ENCODE measurements at regions not wholly inside any gene's neighbourhood (a gene's known extent, or its start where the extent isn't known, plus 50 kb on each side); places are given as distances from the start of the nearest gene placed in this dataset.

GRCh38 chr1:22296701-22297591 lies 154.0 kb upstream of the WNT4 start:
- intact Hi-C loops (cut with micrococcal nuclease): no loop called here
- ATAC-seq (ENCODE audit: low read depth) (no peak), DNase-seq (no peak)
- H3K9me3 Mint-ChIP-seq (ENCODE audit: insufficient read depth): peaks cover 6% of the 10 kb centered on the region
- Histone ChIP-seq H3K4me3 (ENCODE audit: control extremely low read depth in 1 of 5, extremely low read depth in 1 of 5, insufficient read depth in 1 of 5, low read depth in 2 of 5, low read length in 4 of 5) (no peak overlapping the region), H4K20me1 (ENCODE audit: control insufficient read depth, insufficient read depth, low read length, poor library complexity, severe bottlenecking) (no peaks in the 10 kb centered on the region), H3K27ac (ENCODE audit: low read length in 2 of 2) (no peak overlapping the region), H3K9me3 (ENCODE audit: control extremely low read depth in 1 of 3, control insufficient read depth in 2 of 3, insufficient read depth in 1 of 3, low read length in 2 of 3) (peaks cover 0 to 18% (median 2%) of the 10 kb centered on the region in 3 donors), H3K4me2 (replicated peaks; ENCODE audit: low read depth, low read length, poor library complexity, severe bottlenecking) (no peak overlapping the region), H3K4me1 (ENCODE audit: control insufficient read depth in 2 of 2, insufficient read depth in 2 of 2, low read length in 2 of 2) (no peaks in the 10 kb centered on the region), H3K9ac (ENCODE audit: low read length) (no peak overlapping the region), H2AFZ (ENCODE audit: insufficient read depth, low read depth, low read length, poor library complexity, severe bottlenecking) (no peak overlapping the region), H3K79me2 (ENCODE audit: control insufficient read depth, insufficient read depth, low read length) (no peaks in the 10 kb centered on the region), H3K36me3 (replicated peaks in 1 of 2; ENCODE audit: control extremely low read depth in 1 of 2, control insufficient read depth in 1 of 2, extremely low read depth in 1 of 2, insufficient read depth in 2 of 2, low read length in 1 of 2) (no peaks in the 10 kb centered on the region), H3K27me3 (replicated peaks in 1 of 4; ENCODE audit: control extremely low read depth in 1 of 4, control insufficient read depth in 3 of 4, insufficient read depth in 4 of 4, low read length in 3 of 4) (peaks cover 0 to 25% (median 12%) of the 10 kb centered on the region in 4 experiments)
- TF ChIP-seq EZH2 (IDR thresholded peaks at IDR 0.05; ENCODE audit: borderline replicate concordance, insufficient read depth, low read depth, low read length, poor library complexity, severe bottlenecking): no peak
- no peak for TF ChIP-seq CTCF (IDR thresholded peaks at IDR 0.05)
- H3K4me3 Mint-ChIP-seq: no peak overlapping the region
- POLR2A ChIA-PET: no interaction called here
- no peaks in the 10 kb centered on the region for H3K4me1 Mint-ChIP-seq
- WGBS (ENCODE audit: insufficient coverage): 46% methylated on average over 7 of the region's 14 CpGs
- no peak overlapping the region for H3K27ac Mint-ChIP-seq
- CTCF ChIA-PET: no interaction called here
- peaks cover 50% of the 10 kb centered on the region for H3K27me3 Mint-ChIP-seq

DNA sequence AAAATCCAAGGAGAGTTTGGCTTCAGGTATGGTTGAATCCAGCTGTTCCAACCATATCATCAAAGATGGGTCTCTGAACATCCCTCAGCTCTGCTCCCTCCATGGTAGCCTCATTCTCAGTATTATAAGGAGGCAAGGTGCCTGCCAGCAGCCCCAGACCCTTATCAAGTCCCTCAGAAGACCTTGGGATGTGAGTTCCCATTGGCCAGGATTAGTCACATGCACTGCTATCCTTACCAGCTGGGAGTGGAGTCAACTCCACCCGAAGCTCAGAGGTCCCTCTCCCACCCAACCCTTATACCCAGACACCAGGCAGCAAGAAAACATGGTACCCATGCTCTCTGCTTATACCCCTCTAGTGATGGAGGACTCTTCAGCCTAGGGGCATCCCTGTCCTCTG lies 153.7 kb upstream of the ZBTB40 start:
- Mint-ChIP-seq H3K4me1 (no peaks in the 10 kb centered on the region), H3K9me3 (ENCODE audit: insufficient read depth) (peaks cover 8% of the 10 kb centered on the region), H3K4me3 (no peak overlapping the region), H3K27ac (no peak overlapping the region), H3K27me3 (peaks cover 46% of the 10 kb centered on the region)
- Histone ChIP-seq H2AFZ (ENCODE audit: insufficient read depth, low read depth, low read length, poor library complexity, severe bottlenecking) (no peak overlapping the region), H3K4me2 (replicated peaks; ENCODE audit: low read depth, low read length, poor library complexity, severe bottlenecking) (no peak overlapping the region), H3K27ac (ENCODE audit: low read length in 2 of 2) (no peak overlapping the region), H3K9ac (ENCODE audit: low read length) (no peak overlapping the region), H3K4me1 (ENCODE audit: control insufficient read depth in 2 of 2, insufficient read depth in 2 of 2, low read length in 2 of 2) (no peaks in the 10 kb centered on the region), H3K36me3 (replicated peaks in 1 of 2; ENCODE audit: control extremely low read depth in 1 of 2, control insufficient read depth in 1 of 2, extremely low read depth in 1 of 2, insufficient read depth in 2 of 2, low read length in 1 of 2) (no peaks in the 10 kb centered on the region), H3K79me2 (ENCODE audit: control insufficient read depth, insufficient read depth, low read length) (no peaks in the 10 kb centered on the region), H4K20me1 (ENCODE audit: control insufficient read depth, insufficient read depth, low read length, poor library complexity, severe bottlenecking) (no peaks in the 10 kb centered on the region), H3K9me3 (ENCODE audit: control extremely low read depth in 1 of 3, control insufficient read depth in 2 of 3, insufficient read depth in 1 of 3, low read length in 2 of 3) (peaks cover 0 to 18% (median 2%) of the 10 kb centered on the region in 3 donors), H3K27me3 (replicated peaks in 1 of 4; ENCODE audit: control extremely low read depth in 1 of 4, control insufficient read depth in 3 of 4, insufficient read depth in 4 of 4, low read length in 3 of 4) (peaks cover 0 to 25% (median 11%) of the 10 kb centered on the region in 4 experiments), H3K4me3 (ENCODE audit: control extremely low read depth in 1 of 5, extremely low read depth in 1 of 5, insufficient read depth in 1 of 5, low read depth in 2 of 5, low read length in 4 of 5) (no peak overlapping the region)
- CTCF ChIA-PET: no interaction called here
- no peak for DNase-seq
- ATAC-seq (ENCODE audit: low read depth): no peak
- 33% methylated on average over 1 of the region's 1 CpG for WGBS (ENCODE audit: insufficient coverage)
- POLR2A ChIA-PET: no interaction called here
- no peak for TF ChIP-seq CTCF (IDR thresholded peaks at IDR 0.05)
- no peak for TF ChIP-seq EZH2 (IDR thresholded peaks at IDR 0.05; ENCODE audit: borderline replicate concordance, insufficient read depth, low read depth, low read length, poor library complexity, severe bottlenecking)
- intact Hi-C loops (cut with micrococcal nuclease): no loop called here
